SK-N-SH treated with all-trans-retinoic acid at 6 μM for 48 hours (cell line): ENCODE measurements at regions not wholly inside any gene's neighbourhood (a gene's known extent, or its start where the extent isn't known, plus 50 kb on each side); places are given as distances from the start of the nearest gene placed in this dataset.
"Not testable (repeated sequence)": the region's sequence is repeated elsewhere in the genome, so short reads cannot be mapped to it uniquely, and the experiment has no call there.

Experiments used
- ATAC-seq: fragments of 200-7000 bp; cut with Tn5 transposase; 3 replicates; pipeline ENCODE4 v1.9.1; 2020; ENCODE audit warnings: mild to moderate bottlenecking, moderate library complexity
- ARNTL ChIP-seq: fragments of 450-650 bp; formaldehyde crosslinking; IDR thresholded peaks from 2 replicates; pipeline ENCODE4 v1.5.0; 2020; ENCODE audit warnings: low read depth, mild to moderate bottlenecking, moderate library complexity, borderline replicate concordance
- BACH2 ChIP-seq: fragments of 250-450 bp; sonication (Bioruptor Pico); IDR thresholded peaks from 2 replicates; pipeline ENCODE4 v1.9.0; 2021; ENCODE audit warnings: mild to moderate bottlenecking, borderline replicate concordance
- CSDC2 ChIP-seq: fragments of 250-450 bp; sonication (Bioruptor Pico); IDR thresholded peaks from 2 replicates; pipeline ENCODE4 v1.5.0; 2020; ENCODE audit warnings: mild to moderate bottlenecking, moderate library complexity
- ESRRG ChIP-seq: fragments of 250-450 bp; sonication (Bioruptor Pico); IDR thresholded peaks from 2 replicates; pipeline ENCODE4 v1.6.1; 2021; ENCODE audit warnings: mild to moderate bottlenecking
- GLIS3 ChIP-seq: fragments of 250-450 bp; sonication (Bioruptor Pico); IDR thresholded peaks from 2 replicates; pipeline ENCODE4 v1.5.0; 2020; ENCODE audit warnings: mild to moderate bottlenecking, moderate library complexity
- ISL1 ChIP-seq: fragments of 250-450 bp; sonication (Bioruptor Pico); IDR thresholded peaks from 2 replicates; pipeline ENCODE4 v2.1.2; 2022; ENCODE audit warnings: mild to moderate bottlenecking, moderate library complexity
- OSR1 ChIP-seq: fragments of 250-450 bp; sonication (Bioruptor Pico); IDR thresholded peaks from 2 replicates; pipeline ENCODE4 v1.8.0; 2022; ENCODE audit warnings: moderate library complexity, mild to moderate bottlenecking, inconsistent platforms
- PPARA ChIP-seq: fragments of 250-450 bp; sonication (Bioruptor Pico); IDR thresholded peaks from 2 replicates; pipeline ENCODE4 v1.5.0; 2020; ENCODE audit warnings: mild to moderate bottlenecking, borderline replicate concordance
- RARB ChIP-seq: fragments of 250-450 bp; sonication (Bioruptor Pico); IDR thresholded peaks from 2 replicates; pipeline ENCODE4 v1.8.0; 2021; ENCODE audit warnings: mild to moderate bottlenecking, moderate library complexity
- SNAI2 ChIP-seq: fragments of 250-450 bp; sonication (Bioruptor Pico); IDR thresholded peaks from 2 replicates; pipeline ENCODE4 v1.5.0; 2020; ENCODE audit warnings: mild to moderate bottlenecking, moderate library complexity
- TCF4 ChIP-seq: fragments of 250-450 bp; sonication (Bioruptor Pico); IDR thresholded peaks from 2 replicates; pipeline ENCODE4 v1.8.0; 2021; ENCODE audit warnings: mild to moderate bottlenecking, moderate library complexity, borderline replicate concordance
- TOX ChIP-seq: fragments of 250-450 bp; sonication (Bioruptor Pico); IDR thresholded peaks from 2 replicates; pipeline ENCODE4 v1.8.0; 2021; ENCODE audit warnings: mild to moderate bottlenecking, moderate library complexity, borderline replicate concordance
- ZC3H10 ChIP-seq: fragments of 250-450 bp; sonication (Bioruptor Pico); IDR thresholded peaks from 2 replicates; pipeline ENCODE4 v1.5.1; 2021; ENCODE audit warnings: mild to moderate bottlenecking, moderate library complexity
- ZFP3 ChIP-seq: fragments of 250-450 bp; sonication (Bioruptor Pico); IDR thresholded peaks from 2 replicates; pipeline ENCODE4 v1.5.0; 2020; ENCODE audit warnings: mild to moderate bottlenecking, moderate library complexity
- ZFP30 ChIP-seq: fragments of 450-650 bp; formaldehyde crosslinking; IDR thresholded peaks from 2 replicates; pipeline ENCODE4 v1.5.0; 2022; ENCODE audit warnings: mild to moderate bottlenecking, moderate library complexity
- ZNF565 ChIP-seq: fragments of 450-650 bp; formaldehyde crosslinking; conservative IDR thresholded peaks from 2 replicates; pipeline ENCODE4 v1.5.0; 2020; ENCODE audit warnings: low read depth, mild to moderate bottlenecking, moderate library complexity
- ZNF70 ChIP-seq: fragments of 450-650 bp; formaldehyde crosslinking; IDR thresholded peaks from 2 replicates; pipeline ENCODE4 v1.5.0; 2020; ENCODE audit warnings: mild to moderate bottlenecking, moderate library complexity
- ZNF8 ChIP-seq: fragments of 450-650 bp; formaldehyde crosslinking; IDR thresholded peaks from 2 replicates; pipeline ENCODE4 v1.5.0; 2020; ENCODE audit warnings: mild to moderate bottlenecking, moderate library complexity
- TF ChIP-seq, protein P1 (sequence below): fragments of 250-450 bp; sonication (Bioruptor Pico); IDR thresholded peaks from 2 replicates; pipeline ENCODE4 v1.5.1; 2021; ENCODE audit warnings: mild to moderate bottlenecking, moderate library complexity
- TF ChIP-seq, protein P2 (sequence below): fragments of 250-450 bp; sonication (Bioruptor Pico); IDR thresholded peaks from 2 replicates; pipeline ENCODE4 v1.8.0; 2021; ENCODE audit warnings: low read depth, mild to moderate bottlenecking, moderate library complexity, borderline replicate concordance
- TF ChIP-seq, protein P3 (sequence below): fragments of 250-450 bp; sonication (Bioruptor Pico); IDR thresholded peaks from 2 replicates; pipeline ENCODE4 v1.5.1; 2020; ENCODE audit warnings: low read depth, mild to moderate bottlenecking, moderate library complexity
- TF ChIP-seq, protein P4 (sequence below): fragments of 250-450 bp; sonication (Bioruptor Pico); IDR thresholded peaks from 2 replicates; pipeline ENCODE4 v1.5.0; 2020; ENCODE audit warnings: mild to moderate bottlenecking, moderate library complexity
- TF ChIP-seq, protein P5 (sequence below): fragments of 250-450 bp; sonication (Bioruptor Pico); IDR thresholded peaks from 2 replicates; pipeline ENCODE4 v1.8.0; 2020; ENCODE audit warnings: mild to moderate bottlenecking, moderate library complexity, borderline replicate concordance

DNA sequence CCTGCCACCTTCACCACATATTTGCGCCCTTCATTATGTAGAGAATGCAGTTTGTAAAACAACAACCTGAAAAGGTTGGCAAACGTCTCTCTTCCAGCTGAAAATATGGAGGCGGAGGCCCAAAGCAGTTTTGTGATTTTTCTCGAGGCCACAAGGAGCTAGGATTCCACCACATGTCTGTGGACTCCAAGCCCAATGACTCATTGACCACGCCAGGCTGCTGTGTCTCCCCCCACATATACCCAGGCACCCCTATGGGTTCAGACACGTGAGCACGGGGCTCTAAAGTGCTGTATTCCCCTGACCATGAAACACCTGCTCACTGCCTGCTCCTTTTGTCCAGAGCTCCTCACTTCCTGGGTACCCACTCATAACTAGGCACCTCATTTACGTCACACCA is 121.4 kb upstream of the CDH5 start:
- TF ChIP-seq ZFP3 (CRISPR knock-in tag) (no peak), RARB (CRISPR knock-in tag) (no peak), GLIS3 (CRISPR knock-in tag) (no peak), ARNTL (CRISPR knock-in tag) (no peak)
- ATAC-seq, result no peak

DNA sequence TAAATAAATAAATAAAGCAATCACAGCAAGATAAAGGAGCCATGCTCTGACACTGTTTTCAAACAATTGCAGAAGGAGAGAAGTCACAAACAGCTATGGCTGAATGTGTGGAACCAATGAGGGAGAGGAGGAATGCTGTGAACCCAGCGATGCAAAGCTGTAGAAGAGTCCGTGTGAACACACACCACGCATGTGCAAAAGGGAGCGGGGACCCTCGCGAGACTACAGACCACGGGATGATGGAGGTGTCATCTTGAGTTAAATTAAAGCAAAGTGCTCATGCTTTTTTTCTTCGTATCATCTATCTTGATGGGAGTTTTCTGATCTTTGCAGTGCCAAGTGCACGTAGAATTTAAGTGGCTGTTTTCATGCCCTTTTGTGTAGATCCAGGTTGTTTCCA is 123.8 kb upstream of the CDH5 start:
- TF ChIP-seq ZFP3 (CRISPR knock-in tag), result no peak
- no peak for TF ChIP-seq GLIS3 (CRISPR knock-in tag)
- TF ChIP-seq, all 23 proteins: peak for 0
- no peak for ATAC-seq

DNA sequence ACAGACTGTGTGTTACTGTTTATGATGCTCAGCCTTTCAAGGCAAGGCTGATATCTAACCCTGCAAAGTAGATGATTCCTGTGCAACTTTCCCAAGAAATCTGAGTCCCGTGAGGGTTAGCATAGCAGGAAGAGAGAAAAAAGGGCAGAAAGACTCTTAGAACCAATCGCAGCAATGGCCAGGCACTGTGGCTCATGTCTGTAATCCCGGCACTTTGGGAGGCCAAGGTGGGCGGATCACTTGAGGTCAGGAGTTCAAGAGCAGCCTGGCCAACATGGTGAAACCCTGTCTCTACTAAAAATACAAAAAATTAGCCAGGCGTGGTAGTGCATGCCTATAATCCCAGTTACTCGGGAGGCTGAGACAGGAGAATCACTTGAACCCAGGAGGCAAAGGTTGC is 124.3 kb upstream of the CDH5 start:
- ATAC-seq, result not testable (repeated sequence)

DNA sequence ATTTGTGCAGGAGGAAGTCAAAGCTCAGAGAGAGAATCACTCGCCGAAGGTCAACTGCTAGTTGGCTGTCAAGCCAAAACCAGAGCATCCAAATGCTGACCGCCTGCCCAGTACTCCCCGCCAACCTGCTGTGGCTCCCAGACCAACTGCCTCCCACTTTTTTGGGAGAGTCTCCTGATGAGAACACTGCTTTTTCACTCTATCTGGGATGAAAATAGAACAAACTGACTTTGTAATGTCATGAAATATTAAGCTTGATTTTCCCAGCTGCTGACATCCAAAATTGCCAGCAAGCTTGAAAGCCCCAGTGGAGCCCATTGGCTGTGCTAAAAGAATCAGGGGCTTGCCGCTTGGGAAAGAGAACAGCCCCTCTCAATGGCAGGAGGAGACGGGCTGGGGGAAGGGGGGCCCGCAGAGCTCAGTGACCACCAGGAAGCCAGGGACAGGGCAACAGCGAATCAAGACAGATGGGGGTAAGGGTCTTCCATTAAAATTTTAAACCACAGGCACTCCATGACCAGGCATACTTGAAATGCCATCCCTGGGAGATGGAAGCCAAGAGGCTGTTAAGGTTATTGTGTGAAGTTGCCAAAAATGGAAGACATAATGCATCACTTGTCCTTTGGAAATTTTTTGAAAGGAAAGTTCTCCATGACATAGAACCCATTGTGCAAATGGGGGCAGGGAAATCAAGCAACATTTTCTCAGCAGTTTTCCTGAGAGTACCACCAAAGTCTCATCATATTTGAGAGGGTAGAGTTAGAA is 125.7 kb upstream of the CDH5 start:
- TF ChIP-seq, protein P1, sequence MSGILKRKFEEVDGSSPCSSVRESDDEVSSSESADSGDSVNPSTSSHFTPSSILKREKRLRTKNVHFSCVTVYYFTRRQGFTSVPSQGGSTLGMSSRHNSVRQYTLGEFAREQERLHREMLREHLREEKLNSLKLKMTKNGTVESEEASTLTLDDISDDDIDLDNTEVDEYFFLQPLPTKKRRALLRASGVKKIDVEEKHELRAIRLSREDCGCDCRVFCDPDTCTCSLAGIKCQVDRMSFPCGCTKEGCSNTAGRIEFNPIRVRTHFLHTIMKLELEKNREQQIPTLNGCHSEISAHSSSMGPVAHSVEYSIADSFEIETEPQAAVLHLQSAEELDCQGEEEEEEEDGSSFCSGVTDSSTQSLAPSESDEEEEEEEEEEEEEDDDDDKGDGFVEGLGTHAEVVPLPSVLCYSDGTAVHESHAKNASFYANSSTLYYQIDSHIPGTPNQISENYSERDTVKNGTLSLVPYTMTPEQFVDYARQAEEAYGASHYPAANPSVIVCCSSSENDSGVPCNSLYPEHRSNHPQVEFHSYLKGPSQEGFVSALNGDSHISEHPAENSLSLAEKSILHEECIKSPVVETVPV (CRISPR knock-in tag), result no peak
- no peak for TF ChIP-seq OSR1 (CRISPR knock-in tag)
- TF ChIP-seq, protein P2, sequence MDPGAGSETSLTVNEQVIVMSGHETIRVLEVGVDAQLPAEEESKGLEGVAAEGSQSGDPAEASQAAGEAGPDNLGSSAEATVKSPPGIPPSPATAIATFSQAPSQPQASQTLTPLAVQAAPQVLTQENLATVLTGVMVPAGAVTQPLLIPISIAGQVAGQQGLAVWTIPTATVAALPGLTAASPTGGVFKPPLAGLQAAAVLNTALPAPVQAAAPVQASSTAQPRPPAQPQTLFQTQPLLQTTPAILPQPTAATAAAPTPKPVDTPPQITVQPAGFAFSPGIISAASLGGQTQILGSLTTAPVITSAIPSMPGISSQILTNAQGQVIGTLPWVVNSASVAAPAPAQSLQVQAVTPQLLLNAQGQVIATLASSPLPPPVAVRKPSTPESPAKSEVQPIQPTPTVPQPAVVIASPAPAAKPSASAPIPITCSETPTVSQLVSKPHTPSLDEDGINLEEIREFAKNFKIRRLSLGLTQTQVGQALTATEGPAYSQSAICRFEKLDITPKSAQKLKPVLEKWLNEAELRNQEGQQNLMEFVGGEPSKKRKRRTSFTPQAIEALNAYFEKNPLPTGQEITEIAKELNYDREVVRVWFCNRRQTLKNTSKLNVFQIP, result no peak
- no peak for TF ChIP-seq ZNF8 (CRISPR knock-in tag)
- no peak for TF ChIP-seq ZNF70 (CRISPR knock-in tag)
- TF ChIP-seq SNAI2 (CRISPR knock-in tag), result no peak
- TF ChIP-seq, protein P3, sequence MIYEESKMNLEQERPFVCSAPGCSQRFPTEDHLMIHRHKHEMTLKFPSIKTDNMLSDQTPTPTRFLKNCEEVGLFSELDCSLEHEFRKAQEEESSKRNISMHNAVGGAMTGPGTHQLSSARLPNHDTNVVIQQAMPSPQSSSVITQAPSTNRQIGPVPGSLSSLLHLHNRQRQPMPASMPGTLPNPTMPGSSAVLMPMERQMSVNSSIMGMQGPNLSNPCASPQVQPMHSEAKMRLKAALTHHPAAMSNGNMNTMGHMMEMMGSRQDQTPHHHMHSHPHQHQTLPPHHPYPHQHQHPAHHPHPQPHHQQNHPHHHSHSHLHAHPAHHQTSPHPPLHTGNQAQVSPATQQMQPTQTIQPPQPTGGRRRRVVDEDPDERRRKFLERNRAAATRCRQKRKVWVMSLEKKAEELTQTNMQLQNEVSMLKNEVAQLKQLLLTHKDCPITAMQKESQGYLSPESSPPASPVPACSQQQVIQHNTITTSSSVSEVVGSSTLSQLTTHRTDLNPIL (CRISPR knock-in tag), result no peak
- TF ChIP-seq, protein P4, sequence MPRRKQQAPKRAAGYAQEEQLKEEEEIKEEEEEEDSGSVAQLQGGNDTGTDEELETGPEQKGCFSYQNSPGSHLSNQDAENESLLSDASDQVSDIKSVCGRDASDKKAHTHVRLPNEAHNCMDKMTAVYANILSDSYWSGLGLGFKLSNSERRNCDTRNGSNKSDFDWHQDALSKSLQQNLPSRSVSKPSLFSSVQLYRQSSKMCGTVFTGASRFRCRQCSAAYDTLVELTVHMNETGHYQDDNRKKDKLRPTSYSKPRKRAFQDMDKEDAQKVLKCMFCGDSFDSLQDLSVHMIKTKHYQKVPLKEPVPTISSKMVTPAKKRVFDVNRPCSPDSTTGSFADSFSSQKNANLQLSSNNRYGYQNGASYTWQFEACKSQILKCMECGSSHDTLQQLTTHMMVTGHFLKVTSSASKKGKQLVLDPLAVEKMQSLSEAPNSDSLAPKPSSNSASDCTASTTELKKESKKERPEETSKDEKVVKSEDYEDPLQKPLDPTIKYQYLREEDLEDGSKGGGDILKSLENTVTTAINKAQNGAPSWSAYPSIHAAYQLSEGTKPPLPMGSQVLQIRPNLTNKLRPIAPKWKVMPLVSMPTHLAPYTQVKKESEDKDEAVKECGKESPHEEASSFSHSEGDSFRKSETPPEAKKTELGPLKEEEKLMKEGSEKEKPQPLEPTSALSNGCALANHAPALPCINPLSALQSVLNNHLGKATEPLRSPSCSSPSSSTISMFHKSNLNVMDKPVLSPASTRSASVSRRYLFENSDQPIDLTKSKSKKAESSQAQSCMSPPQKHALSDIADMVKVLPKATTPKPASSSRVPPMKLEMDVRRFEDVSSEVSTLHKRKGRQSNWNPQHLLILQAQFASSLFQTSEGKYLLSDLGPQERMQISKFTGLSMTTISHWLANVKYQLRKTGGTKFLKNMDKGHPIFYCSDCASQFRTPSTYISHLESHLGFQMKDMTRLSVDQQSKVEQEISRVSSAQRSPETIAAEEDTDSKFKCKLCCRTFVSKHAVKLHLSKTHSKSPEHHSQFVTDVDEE (CRISPR knock-in tag), result no peak
- TF ChIP-seq CSDC2 (CRISPR knock-in tag), result no peak
- no peak for TF ChIP-seq ZC3H10 (CRISPR knock-in tag)
- TF ChIP-seq TOX (CRISPR knock-in tag), result no peak
- no peak for TF ChIP-seq ISL1 (CRISPR knock-in tag)
- no peak for TF ChIP-seq TCF4 (CRISPR knock-in tag)
- no peak for TF ChIP-seq BACH2
- TF ChIP-seq ESRRG (CRISPR knock-in tag), result no peak
- no peak for TF ChIP-seq ZFP3 (CRISPR knock-in tag)
- TF ChIP-seq ZNF565 (CRISPR knock-in tag), result no peak
- TF ChIP-seq GLIS3 (CRISPR knock-in tag), result no peak
- TF ChIP-seq RARB (CRISPR knock-in tag), result no peak
- no peak for ATAC-seq

DNA sequence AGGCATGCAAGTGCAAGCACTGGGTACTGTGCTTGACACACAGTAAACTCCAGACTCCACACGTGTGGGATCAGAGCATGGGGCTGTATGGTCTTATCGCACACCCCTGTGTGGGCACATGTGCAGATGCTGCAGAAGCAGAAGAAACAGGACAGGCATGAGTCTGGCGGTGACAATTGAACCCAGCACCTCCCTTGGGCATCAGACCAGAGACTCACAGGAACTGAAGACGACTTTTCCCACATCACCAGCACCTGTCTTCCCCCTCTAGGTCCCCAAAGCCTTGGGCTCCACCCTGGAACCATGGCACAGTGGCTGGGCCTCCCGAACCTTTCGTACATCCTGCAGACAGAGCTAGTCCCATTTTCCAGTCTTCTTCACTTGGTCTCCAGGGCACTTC is 126.4 kb upstream of the CDH5 start:
- ATAC-seq, result no peak
- TF ChIP-seq ZFP30 (CRISPR knock-in tag), result no peak
- no peak for TF ChIP-seq GLIS3 (CRISPR knock-in tag)
- no peak for TF ChIP-seq CSDC2 (CRISPR knock-in tag)
- no peak for TF ChIP-seq PPARA (CRISPR knock-in tag)
- TF ChIP-seq, protein P1 (CRISPR knock-in tag), result no peak
- no peak for TF ChIP-seq ZC3H10 (CRISPR knock-in tag)
- TF ChIP-seq, protein P5, sequence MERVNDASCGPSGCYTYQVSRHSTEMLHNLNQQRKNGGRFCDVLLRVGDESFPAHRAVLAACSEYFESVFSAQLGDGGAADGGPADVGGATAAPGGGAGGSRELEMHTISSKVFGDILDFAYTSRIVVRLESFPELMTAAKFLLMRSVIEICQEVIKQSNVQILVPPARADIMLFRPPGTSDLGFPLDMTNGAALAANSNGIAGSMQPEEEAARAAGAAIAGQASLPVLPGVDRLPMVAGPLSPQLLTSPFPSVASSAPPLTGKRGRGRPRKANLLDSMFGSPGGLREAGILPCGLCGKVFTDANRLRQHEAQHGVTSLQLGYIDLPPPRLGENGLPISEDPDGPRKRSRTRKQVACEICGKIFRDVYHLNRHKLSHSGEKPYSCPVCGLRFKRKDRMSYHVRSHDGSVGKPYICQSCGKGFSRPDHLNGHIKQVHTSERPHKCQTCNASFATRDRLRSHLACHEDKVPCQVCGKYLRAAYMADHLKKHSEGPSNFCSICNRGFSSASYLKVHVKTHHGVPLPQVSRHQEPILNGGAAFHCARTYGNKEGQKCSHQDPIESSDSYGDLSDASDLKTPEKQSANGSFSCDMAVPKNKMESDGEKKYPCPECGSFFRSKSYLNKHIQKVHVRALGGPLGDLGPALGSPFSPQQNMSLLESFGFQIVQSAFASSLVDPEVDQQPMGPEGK (CRISPR knock-in tag), result no peak
- TF ChIP-seq ESRRG (CRISPR knock-in tag), result no peak
